Naive thymus-derived CD4-positive, alpha-beta T cell (primary cell): ENCODE measurements at regions not wholly inside any gene's neighbourhood (a gene's known extent, or its start where the extent isn't known, plus 50 kb on each side); places are given as distances from the start of the nearest gene placed in this dataset.

Source experiments
- ATAC-seq: fragments of 150-1000 bp; cut with Tn5 transposase; 2 replicates; pipeline ENCODE4 v1.10.0; 2021; ENCODE audit warnings: mild to moderate bottlenecking, moderate library complexity
- CTCF ChIA-PET: fragments of 350-600 bp; sonication (Branson Sonifier 250); formaldehyde crosslinking; loops from one replicate; lab custom pipeline; 2021; ENCODE audit warnings: antibody characterized with exemption; lab: Charles Lee
- POLR2A ChIA-PET: fragments of 350-600 bp; sonication (Branson Sonifier 250); formaldehyde crosslinking; loops from one replicate; lab custom pipeline; 2021; ENCODE audit warnings: antibody characterized with exemption, inconsistent platforms; lab: Charles Lee
- DNase-seq, 9 donors: peaks; one replicate each; pipeline versions ENCODE4 v3.0.0 to v3.0.0-alpha.2; 2020 to 2022; ENCODE audit warnings: mixed read lengths in 1 of 9
- H3K27ac ChIP-seq: one replicate; pipeline ENCODE4 v1.7.0; 2013; ENCODE audit warnings: mild to moderate bottlenecking, low read depth, low read length, moderate library complexity
- H3K27me3 ChIP-seq, 2 donors: one replicate each; pipeline ENCODE4 v1.7.0; 2013; ENCODE audit warnings: low read length in 2 of 2, mild to moderate bottlenecking in 2 of 2, moderate library complexity in 2 of 2; ENCODE audit not compliant: control insufficient read depth in 2 of 2, insufficient read depth in 2 of 2
- H3K36me3 ChIP-seq, 3 experiments: 1 replicate in 2 of 3; 2 replicates in 1 of 3; pipeline ENCODE4 v1.7.0; 2013; ENCODE audit warnings: low read length in 3 of 3, mild to moderate bottlenecking in 3 of 3, moderate library complexity in 1 of 3; ENCODE audit not compliant: insufficient read depth in 3 of 3, control insufficient read depth in 2 of 3
- H3K4me1 ChIP-seq, 2 donors: one replicate each; pipeline ENCODE4 v1.7.0; 2013; ENCODE audit warnings: low read length in 2 of 2, mild to moderate bottlenecking in 2 of 2, moderate library complexity in 1 of 2; ENCODE audit not compliant: control insufficient read depth in 2 of 2, insufficient read depth in 2 of 2
- H3K4me3 ChIP-seq: 2 replicates; pipeline ENCODE4 v1.7.0; 2013; ENCODE audit warnings: mild to moderate bottlenecking, low read length
- H3K9me3 ChIP-seq, 3 experiments: 1 replicate in 2 of 3; 2 replicates in 1 of 3; pipeline ENCODE4 v1.7.0; 2013; ENCODE audit warnings: low read length in 3 of 3; ENCODE audit not compliant: control insufficient read depth in 2 of 3
- H3K27ac Mint-ChIP-seq, 9 donors: one replicate each; pipeline ENCODE4 v1.8.0; 2020 to 2022; ENCODE audit warnings: mixed read lengths in 9 of 9, mild to moderate bottlenecking in 8 of 9, moderate library complexity in 5 of 9, inconsistent platforms in 2 of 9
- H3K27me3 Mint-ChIP-seq, 5 donors: one replicate each; pipeline ENCODE4 v1.8.0; 2021 to 2022; ENCODE audit warnings: mixed read lengths in 5 of 5, mild to moderate bottlenecking in 1 of 5
- H3K36me3 Mint-ChIP-seq, 5 donors: one replicate each; pipeline ENCODE4 v1.8.0; 2020 to 2022; ENCODE audit warnings: mixed read lengths in 5 of 5, mild to moderate bottlenecking in 3 of 5, inconsistent platforms in 1 of 5
- H3K4me1 Mint-ChIP-seq, 7 donors: one replicate each; pipeline ENCODE4 v1.8.0; 2020 to 2022; ENCODE audit warnings: mixed read lengths in 7 of 7, mild to moderate bottlenecking in 3 of 7, inconsistent platforms in 1 of 7
- H3K4me3 Mint-ChIP-seq, 10 donors: one replicate each; pipeline ENCODE4 v1.8.0; 2020 to 2022; ENCODE audit warnings: mild to moderate bottlenecking in 10 of 10, mixed read lengths in 10 of 10, moderate library complexity in 6 of 10, inconsistent platforms in 2 of 10
- H3K9me3 Mint-ChIP-seq, 11 donors: one replicate each; pipeline ENCODE4 v1.8.0; 2020 to 2022; ENCODE audit warnings: mixed read lengths in 11 of 11, mild to moderate bottlenecking in 4 of 11, inconsistent platforms in 1 of 11, moderate library complexity in 1 of 11
- intact Hi-C, 2 donors: fragments of 100-400 bp; cut with micrococcal nuclease; formaldehyde crosslinking; loops; one replicate each; pipeline ENCODE4 v1.15.1; 2023

DNA sequence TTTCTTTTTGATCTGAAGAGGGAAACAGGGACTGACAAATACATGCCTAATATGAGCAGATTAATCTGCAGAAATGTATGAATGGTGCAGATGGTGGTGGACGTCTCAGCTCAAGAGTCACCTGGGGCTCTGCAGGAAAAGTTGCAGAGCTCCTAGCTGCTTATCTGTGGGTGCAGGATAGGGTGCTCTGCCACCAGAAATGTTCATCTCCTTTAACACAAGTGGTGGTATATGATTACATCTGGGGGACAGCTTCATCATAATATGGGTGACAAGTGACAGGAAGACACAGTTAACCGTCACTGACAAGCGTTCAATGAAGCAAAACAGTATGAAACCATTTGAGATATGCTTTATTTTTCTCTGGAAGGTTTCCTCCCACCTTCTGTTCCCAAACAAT, 121.2 kb upstream of the LINC00305 start:
- H3K36me3 Mint-ChIP-seq = no peaks in the 10 kb centered on the region
- Histone ChIP-seq H3K27ac (no peak overlapping the region), H3K4me3 (no peak overlapping the region), H3K27me3 (no peaks in the 10 kb centered on the region), H3K9me3 (no peaks in the 10 kb centered on the region), H3K36me3 (no peaks in the 10 kb centered on the region), H3K4me1 (no peaks in the 10 kb centered on the region)
- ChIA-PET CTCF (no interaction called here), POLR2A (no interaction called here)
- DNase-seq = no peak
- peaks cover 0 to 11% (median 3%) of the 10 kb centered on the region in 11 donors for H3K9me3 Mint-ChIP-seq
- H3K4me1 Mint-ChIP-seq = no peaks in the 10 kb centered on the region
- no peak for ATAC-seq
- no peak overlapping the region for H3K4me3 Mint-ChIP-seq
- intact Hi-C loops = no loop called here
- no peaks in the 10 kb centered on the region for H3K27me3 Mint-ChIP-seq
- H3K27ac Mint-ChIP-seq = no peak overlapping the region

DNA sequence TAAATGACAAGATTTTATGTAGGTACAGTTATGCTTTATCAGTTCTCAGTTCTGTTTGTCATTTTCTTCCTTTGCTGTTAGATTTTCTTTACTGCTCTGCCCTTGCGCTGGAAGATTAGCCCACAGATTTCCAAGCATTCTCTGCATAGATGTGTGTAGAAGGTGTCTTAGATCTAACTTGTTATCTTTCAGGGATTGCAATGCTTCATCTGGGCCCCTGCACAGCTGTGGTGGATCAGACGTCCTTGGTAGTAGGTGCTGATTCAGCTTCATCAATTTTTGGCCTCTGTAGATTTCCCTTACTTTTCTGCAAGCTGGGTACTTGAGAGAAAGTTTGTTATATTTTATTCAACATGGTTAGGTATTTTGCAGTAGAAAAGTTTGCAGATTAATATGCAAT, 115.3 kb upstream of the LINC00305 start:
- Histone ChIP-seq H3K27ac (no peak overlapping the region), H3K4me1 (no peaks in the 10 kb centered on the region), H3K36me3 (no peaks in the 10 kb centered on the region), H3K9me3 (no peaks in the 10 kb centered on the region), H3K27me3 (no peaks in the 10 kb centered on the region), H3K4me3 (no peak overlapping the region)
- H3K27me3 Mint-ChIP-seq = no peaks in the 10 kb centered on the region
- peaks cover 0 to 5% (median 0%) of the 10 kb centered on the region in 11 donors for H3K9me3 Mint-ChIP-seq
- DNase-seq = no peak
- POLR2A ChIA-PET = no interaction called here
- no peak overlapping the region for H3K27ac Mint-ChIP-seq
- intact Hi-C loops = no loop called here
- no peak for ATAC-seq
- H3K4me1 Mint-ChIP-seq = no peaks in the 10 kb centered on the region
- no peak overlapping the region for H3K4me3 Mint-ChIP-seq
- no peaks in the 10 kb centered on the region for H3K36me3 Mint-ChIP-seq
- CTCF ChIA-PET = no interaction called here

DNA sequence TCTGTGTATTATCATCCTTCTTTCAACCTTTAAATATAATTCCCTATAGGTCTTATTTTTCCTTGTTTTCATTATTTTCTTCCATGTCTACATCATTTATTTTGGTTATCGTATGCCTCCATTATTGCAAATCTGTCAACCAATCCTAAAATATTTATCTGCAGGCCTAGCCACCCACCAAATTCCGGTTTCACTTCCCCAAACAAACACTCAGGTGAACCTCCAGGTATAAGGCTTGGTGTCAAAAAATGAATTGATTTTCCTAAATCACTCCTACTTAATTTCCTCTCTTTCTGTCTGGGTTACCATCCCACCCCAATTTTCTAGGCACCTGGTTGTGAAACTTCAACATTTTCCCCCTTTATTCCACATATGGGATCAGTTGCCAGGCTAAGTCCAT, 111.9 kb upstream of the LINC00305 start:
- no peaks in the 10 kb centered on the region for H3K36me3 Mint-ChIP-seq
- no peak overlapping the region for H3K27ac Mint-ChIP-seq
- H3K27me3 Mint-ChIP-seq = no peaks in the 10 kb centered on the region
- no peak for DNase-seq
- Histone ChIP-seq H3K27ac (no peak overlapping the region), H3K4me3 (no peak overlapping the region), H3K36me3 (no peaks in the 10 kb centered on the region), H3K9me3 (no peaks in the 10 kb centered on the region), H3K27me3 (no peaks in the 10 kb centered on the region), H3K4me1 (no peaks in the 10 kb centered on the region)
- ChIA-PET CTCF (no interaction called here), POLR2A (no interaction called here)
- no peak for ATAC-seq
- intact Hi-C loops = no loop called here
- H3K4me3 Mint-ChIP-seq = no peak overlapping the region
- no peaks in the 10 kb centered on the region for H3K4me1 Mint-ChIP-seq
- peaks cover 0 to 9% (median 0%) of the 10 kb centered on the region in 11 donors for H3K9me3 Mint-ChIP-seq

DNA sequence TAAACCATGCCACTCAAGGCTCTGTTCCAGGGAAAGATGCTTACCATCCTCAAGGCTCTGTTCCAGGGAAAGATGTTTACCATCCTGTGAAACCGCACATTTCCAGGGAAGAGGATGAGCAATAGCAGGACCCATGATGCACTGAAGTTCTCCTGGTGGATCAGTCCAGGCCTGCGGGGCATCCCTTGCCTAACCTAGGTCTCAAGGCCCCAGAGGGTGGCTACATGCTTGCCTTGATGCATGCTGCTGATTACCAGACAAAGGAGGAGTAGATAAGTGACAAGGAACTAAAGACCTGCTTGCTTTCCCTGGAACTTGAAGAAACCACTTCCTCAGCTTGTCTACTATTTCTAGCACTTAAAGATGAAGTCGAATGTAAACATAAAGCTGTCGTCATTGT, 111.0 kb upstream of the LINC00305 start:
- no peaks in the 10 kb centered on the region for H3K27me3 Mint-ChIP-seq
- H3K4me3 Mint-ChIP-seq = no peak overlapping the region
- Histone ChIP-seq H3K4me1 (no peaks in the 10 kb centered on the region), H3K36me3 (no peaks in the 10 kb centered on the region), H3K27ac (no peak overlapping the region), H3K4me3 (no peak overlapping the region), H3K27me3 (no peaks in the 10 kb centered on the region), H3K9me3 (no peaks in the 10 kb centered on the region)
- H3K4me1 Mint-ChIP-seq = no peaks in the 10 kb centered on the region
- peaks cover 0 to 16% (median 0%) of the 10 kb centered on the region in 11 donors for H3K9me3 Mint-ChIP-seq
- intact Hi-C loops = no loop called here
- ChIA-PET CTCF (no interaction called here), POLR2A (no interaction called here)
- H3K36me3 Mint-ChIP-seq = no peaks in the 10 kb centered on the region
- no peak overlapping the region for H3K27ac Mint-ChIP-seq
- DNase-seq (no peak), ATAC-seq (no peak)

DNA sequence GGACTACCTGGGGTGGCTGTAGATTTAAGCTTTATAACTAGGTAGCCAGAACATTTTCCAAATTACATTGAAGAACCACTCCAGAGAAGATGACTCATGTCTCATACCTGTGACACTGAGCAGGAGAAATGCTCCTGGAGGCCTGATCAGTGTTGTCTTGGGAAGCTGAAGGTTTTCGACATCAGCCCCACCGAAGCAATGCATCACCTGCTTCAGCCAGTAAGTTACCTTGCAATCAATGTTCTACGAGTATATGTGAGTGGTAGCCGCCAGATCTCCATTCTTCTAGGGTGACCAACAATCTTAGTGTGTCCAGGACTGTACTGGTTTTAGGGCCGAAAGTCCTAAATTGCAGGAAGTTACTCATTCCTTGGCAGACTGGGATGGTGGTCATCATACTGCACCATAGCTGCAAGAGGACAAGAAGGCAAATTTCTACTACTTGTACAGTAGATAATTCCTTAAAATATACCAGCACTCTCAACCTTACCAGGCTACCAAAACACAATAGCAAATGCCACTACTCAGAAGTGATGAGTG, 109.3 kb upstream of the LINC00305 start:
- Histone ChIP-seq H3K9me3 (no peaks in the 10 kb centered on the region), H3K4me1 (no peaks in the 10 kb centered on the region), H3K27ac (no peak overlapping the region), H3K27me3 (no peaks in the 10 kb centered on the region), H3K36me3 (no peaks in the 10 kb centered on the region), H3K4me3 (no peak overlapping the region)
- no peak overlapping the region for H3K27ac Mint-ChIP-seq
- H3K27me3 Mint-ChIP-seq = no peaks in the 10 kb centered on the region
- H3K9me3 Mint-ChIP-seq = peaks cover 0 to 11% (median 0%) of the 10 kb centered on the region in 11 donors
- intact Hi-C loops = no loop called here
- DNase-seq (no peak), ATAC-seq (no peak)
- CTCF ChIA-PET = no interaction called here
- POLR2A ChIA-PET = no interaction called here
- H3K4me3 Mint-ChIP-seq = no peak overlapping the region
- no peaks in the 10 kb centered on the region for H3K4me1 Mint-ChIP-seq
- H3K36me3 Mint-ChIP-seq = no peaks in the 10 kb centered on the region

DNA sequence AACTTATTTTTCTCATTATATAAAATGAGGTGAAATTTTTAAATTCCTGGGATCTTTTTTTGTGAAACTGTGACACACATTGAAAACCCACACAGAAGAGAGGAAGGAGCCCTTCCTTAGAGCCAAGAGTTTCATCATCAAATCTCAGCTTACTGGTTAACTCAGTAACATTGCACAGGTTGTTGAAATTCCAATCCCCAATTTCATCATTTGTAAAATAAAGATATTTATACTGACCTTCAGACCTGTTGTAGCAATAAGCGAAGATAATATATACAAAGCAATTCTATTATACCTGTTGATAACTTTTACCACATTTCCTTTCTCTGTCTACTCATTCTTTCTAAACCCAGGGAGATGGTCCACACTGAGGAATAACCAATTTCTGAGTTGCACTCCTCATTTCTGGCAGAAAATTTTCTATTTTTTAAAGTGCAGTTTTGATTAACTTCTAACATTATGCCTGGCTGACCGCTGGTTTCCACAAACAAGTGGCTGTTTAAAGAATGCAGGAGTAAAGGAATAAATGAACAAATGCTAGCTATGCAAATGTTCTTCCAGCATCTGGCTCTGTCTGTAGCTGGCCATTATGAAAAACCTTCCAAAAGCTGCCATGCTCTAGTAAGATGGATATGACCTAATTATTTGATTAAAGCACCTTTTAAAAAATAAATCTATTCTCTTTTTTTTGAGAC, 105.7 kb upstream of the LINC00305 start:
- intact Hi-C loops = no loop called here
- H3K27me3 ChIP-seq = no peaks in the 10 kb centered on the region
- Mint-ChIP-seq H3K27me3 (peaks cover 0 to 6% (median 0%) of the 10 kb centered on the region in 5 donors), H3K36me3 (no peaks in the 10 kb centered on the region), H3K4me3 (no peak overlapping the region), H3K9me3 (peaks cover 0 to 12% (median under 1%) of the 10 kb centered on the region in 11 donors), H3K27ac (no peak overlapping the region), H3K4me1 (no peaks in the 10 kb centered on the region)
- ATAC-seq = no peak
- no peak overlapping the region for H3K4me3 ChIP-seq
- no peaks in the 10 kb centered on the region for H3K9me3 ChIP-seq
- CTCF ChIA-PET = no interaction called here
- H3K27ac ChIP-seq = no peak overlapping the region
- POLR2A ChIA-PET = no interaction called here
- H3K36me3 ChIP-seq = no peaks in the 10 kb centered on the region
- no peaks in the 10 kb centered on the region for H3K4me1 ChIP-seq
- no peak for DNase-seq

DNA sequence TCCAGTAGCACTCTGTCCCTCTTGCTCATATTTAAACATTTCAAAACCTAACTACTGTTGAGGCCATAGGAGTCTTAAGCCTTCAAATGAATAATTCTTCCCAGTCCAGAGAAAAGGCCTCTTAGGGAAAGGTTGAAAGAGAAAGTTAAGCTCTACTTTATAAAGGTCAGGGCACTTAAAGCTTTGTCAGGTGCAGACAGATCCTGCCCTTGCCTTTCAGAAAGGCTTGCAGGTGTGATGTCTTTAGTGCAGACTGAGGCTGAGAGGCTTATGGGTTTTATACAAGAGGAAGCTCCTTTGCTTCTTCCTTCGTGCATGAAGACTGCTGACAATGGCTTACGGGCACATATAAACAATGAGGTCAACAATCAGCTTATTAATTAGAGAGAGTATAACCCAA, 105.0 kb upstream of the LINC00305 start:
- Histone ChIP-seq H3K4me1 (no peaks in the 10 kb centered on the region), H3K4me3 (no peak overlapping the region), H3K27me3 (no peaks in the 10 kb centered on the region), H3K27ac (no peak overlapping the region), H3K9me3 (no peaks in the 10 kb centered on the region), H3K36me3 (no peaks in the 10 kb centered on the region)
- Mint-ChIP-seq H3K4me1 (no peaks in the 10 kb centered on the region), H3K36me3 (no peaks in the 10 kb centered on the region), H3K9me3 (peaks cover 0 to 15% (median 2%) of the 10 kb centered on the region in 11 donors), H3K27me3 (peaks cover 0 to 6% (median 0%) of the 10 kb centered on the region in 5 donors), H3K4me3 (no peak overlapping the region), H3K27ac (no peak overlapping the region)
- ChIA-PET POLR2A (no interaction called here), CTCF (no interaction called here)
- intact Hi-C loops = no loop called here
- DNase-seq (no peak), ATAC-seq (no peak)
